ENCODE measurements at regions not wholly inside any gene's neighbourhood (a gene's known extent, or its start where the extent isn't known, plus 50 kb on each side); places are given as distances from the start of the nearest gene placed in this dataset.

GRCh38 chrX:86887341-86887740, 630.3 kb upstream of the KLHL4 start:
- WGBS (ENCODE audit: insufficient coverage), result no CpG with 5 or more reads among the region's 1 CpG
- Mint-ChIP-seq H3K27ac (no peak overlapping the region), H3K4me1 (no peaks in the 10 kb centered on the region), H3K4me3 (no peak overlapping the region), H3K9me3 (peaks cover 0 to 8% of the 10 kb centered on the region in 2 donors), H3K27me3 (ENCODE audit: low read depth in 2 of 2) (no peaks in the 10 kb centered on the region), H3K36me3 (no peaks in the 10 kb centered on the region)
- ATAC-seq, result no peak
- no peak for TF ChIP-seq CTCF (IDR thresholded peaks at IDR 0.05)
- H3K4me3 ChIP-seq (ENCODE audit: low read length), result no peak overlapping the region
- no peak for DNase-seq
- no peaks in the 10 kb centered on the region for H3K36me3 ChIP-seq (ENCODE audit: control insufficient read depth, insufficient read depth, low read length)
- H3K27ac ChIP-seq (ENCODE audit: low read length), result no peak overlapping the region
- no peaks in the 10 kb centered on the region for H3K27me3 ChIP-seq (ENCODE audit: control insufficient read depth, insufficient read depth, low read length)
- H3K9me3 ChIP-seq (ENCODE audit: control insufficient read depth, insufficient read depth, low read length), result no peaks in the 10 kb centered on the region
- no peaks in the 10 kb centered on the region for H3K4me1 ChIP-seq (ENCODE audit: control insufficient read depth, insufficient read depth, low read length)
- intact Hi-C loops (cut with micrococcal nuclease), result no loop called here

GRCh38 chrX:86910027-86910426, 607.6 kb upstream of the KLHL4 start:
- WGBS (ENCODE audit: insufficient coverage), result 70% methylated on average over 2 of the region's 2 CpGs
- Mint-ChIP-seq H3K4me1 (no peaks in the 10 kb centered on the region), H3K27ac (no peak overlapping the region), H3K36me3 (no peaks in the 10 kb centered on the region), H3K27me3 (ENCODE audit: low read depth in 2 of 2) (no peaks in the 10 kb centered on the region), H3K9me3 (peaks cover 5% of the 10 kb centered on the region in 2 donors), H3K4me3 (no peak overlapping the region)
- no peak for TF ChIP-seq CTCF (IDR thresholded peaks at IDR 0.05)
- Histone ChIP-seq H3K27ac (ENCODE audit: low read length) (no peak overlapping the region), H3K9me3 (ENCODE audit: control insufficient read depth, insufficient read depth, low read length) (no peaks in the 10 kb centered on the region), H3K36me3 (ENCODE audit: control insufficient read depth, insufficient read depth, low read length) (no peaks in the 10 kb centered on the region), H3K4me3 (ENCODE audit: low read length) (no peak overlapping the region), H3K27me3 (ENCODE audit: control insufficient read depth, insufficient read depth, low read length) (no peaks in the 10 kb centered on the region), H3K4me1 (ENCODE audit: control insufficient read depth, insufficient read depth, low read length) (no peaks in the 10 kb centered on the region)
- intact Hi-C loops (cut with micrococcal nuclease), result no loop called here
- ATAC-seq (no peak), DNase-seq (no peak)

GRCh38 chrX:86910602-86911311, 606.8 kb upstream of the KLHL4 start:
- WGBS (ENCODE audit: insufficient coverage), result 73% methylated on average over 4 of the region's 4 CpGs
- no peak overlapping the region for H3K4me3 ChIP-seq (ENCODE audit: low read length)
- H3K27ac ChIP-seq (ENCODE audit: low read length), result no peak overlapping the region
- H3K9me3 ChIP-seq (ENCODE audit: control insufficient read depth, insufficient read depth, low read length), result no peaks in the 10 kb centered on the region
- Mint-ChIP-seq H3K9me3 (peaks cover 5 to 7% of the 10 kb centered on the region in 2 donors), H3K4me1 (no peaks in the 10 kb centered on the region), H3K27ac (no peak overlapping the region), H3K36me3 (no peaks in the 10 kb centered on the region), H3K4me3 (no peak overlapping the region), H3K27me3 (ENCODE audit: low read depth in 2 of 2) (no peaks in the 10 kb centered on the region)
- DNase-seq, result no peak
- TF ChIP-seq CTCF (IDR thresholded peaks at IDR 0.05), result no peak
- no peaks in the 10 kb centered on the region for H3K36me3 ChIP-seq (ENCODE audit: control insufficient read depth, insufficient read depth, low read length)
- no peaks in the 10 kb centered on the region for H3K4me1 ChIP-seq (ENCODE audit: control insufficient read depth, insufficient read depth, low read length)
- H3K27me3 ChIP-seq (ENCODE audit: control insufficient read depth, insufficient read depth, low read length), result no peaks in the 10 kb centered on the region
- intact Hi-C loops (cut with micrococcal nuclease), result no loop called here
- no peak for ATAC-seq

GRCh38 chrX:86914569-86914968, 603.0 kb upstream of the KLHL4 start:
- H3K27ac ChIP-seq (ENCODE audit: low read length), result no peak overlapping the region
- no peaks in the 10 kb centered on the region for H3K4me1 Mint-ChIP-seq
- ATAC-seq (no peak), DNase-seq (no peak)
- no peaks in the 10 kb centered on the region for H3K4me1 ChIP-seq (ENCODE audit: control insufficient read depth, insufficient read depth, low read length)
- H3K36me3 ChIP-seq (ENCODE audit: control insufficient read depth, insufficient read depth, low read length), result no peaks in the 10 kb centered on the region
- H3K27me3 ChIP-seq (ENCODE audit: control insufficient read depth, insufficient read depth, low read length), result no peaks in the 10 kb centered on the region
- intact Hi-C loops (cut with micrococcal nuclease), result no loop called here
- H3K36me3 Mint-ChIP-seq, result no peaks in the 10 kb centered on the region
- H3K9me3 ChIP-seq (ENCODE audit: control insufficient read depth, insufficient read depth, low read length), result no peaks in the 10 kb centered on the region
- H3K27ac Mint-ChIP-seq, result no peak overlapping the region
- H3K27me3 Mint-ChIP-seq (ENCODE audit: low read depth in 2 of 2), result no peaks in the 10 kb centered on the region
- no peak overlapping the region for H3K4me3 ChIP-seq (ENCODE audit: low read length)
- no peak overlapping the region for H3K4me3 Mint-ChIP-seq
- TF ChIP-seq CTCF (IDR thresholded peaks at IDR 0.05), result no peak
- H3K9me3 Mint-ChIP-seq, result peaks cover 2 to 3% of the 10 kb centered on the region in 2 donors
- WGBS (ENCODE audit: insufficient coverage), result 67% methylated on average over 1 of the region's 1 CpG

Measured in natural killer cell (primary cell).